CD4-positive, alpha-beta memory T cell (primary cell): ENCODE measurements at regions not wholly inside any gene's neighbourhood (a gene's known extent, or its start where the extent isn't known, plus 50 kb on each side); places are given as distances from the start of the nearest gene placed in this dataset.

Experiments used
- CTCF ChIA-PET: fragments of 350-600 bp; sonication (Branson Sonifier 250); formaldehyde crosslinking; loops from one replicate; lab custom pipeline; 2021; ENCODE audit warnings: inconsistent platforms; ENCODE audit not compliant: partially characterized antibody; lab: Charles Lee
- POLR2A ChIA-PET: fragments of 350-600 bp; sonication (Branson Sonifier 250); formaldehyde crosslinking; loops from one replicate; lab custom pipeline; 2021; ENCODE audit not compliant: partially characterized antibody; lab: Charles Lee
- DNase-seq, 5 donors: peaks; one replicate each; pipeline versions ENCODE4 v3.0.0 to v3.0.0-alpha.2; 2020 to 2022; ENCODE audit warnings: mixed read lengths in 1 of 5
- H3K27ac ChIP-seq: one replicate; pipeline ENCODE4 v1.7.0; 2013; ENCODE audit warnings: low read depth, low read length
- H3K27me3 ChIP-seq: 2 replicates; pipeline ENCODE4 v1.7.0; 2013; ENCODE audit warnings: mild to moderate bottlenecking, low read length, moderate library complexity; ENCODE audit not compliant: insufficient read depth
- H3K36me3 ChIP-seq: 2 replicates; pipeline ENCODE4 v1.7.0; 2013; ENCODE audit warnings: mild to moderate bottlenecking, low read length, moderate library complexity; ENCODE audit not compliant: insufficient read depth
- H3K4me1 ChIP-seq: 2 replicates; pipeline ENCODE4 v1.7.0; 2013; ENCODE audit warnings: mild to moderate bottlenecking, low read length, moderate library complexity; ENCODE audit not compliant: insufficient read depth
- H3K4me3 ChIP-seq, 2 donors: one replicate each; pipeline ENCODE4 v1.7.0; 2013; ENCODE audit warnings: low read length in 2 of 2, mild to moderate bottlenecking in 1 of 2
- H3K9me3 ChIP-seq, 2 donors: one replicate each; pipeline ENCODE4 v1.7.0; 2013; ENCODE audit warnings: low read length in 2 of 2, control low read depth in 1 of 2; ENCODE audit not compliant: control insufficient read depth in 1 of 2
- H3K27ac Mint-ChIP-seq, 7 donors: one replicate each; pipeline ENCODE4 v1.8.0; 2020 to 2021; ENCODE audit warnings: mixed read lengths in 7 of 7, mild to moderate bottlenecking in 6 of 7, inconsistent platforms in 3 of 7, moderate library complexity in 3 of 7
- H3K27me3 Mint-ChIP-seq, 2 donors: one replicate each; pipeline ENCODE4 v1.8.0; 2020 to 2021; ENCODE audit warnings: mixed read lengths in 2 of 2
- H3K36me3 Mint-ChIP-seq, 2 donors: one replicate each; pipeline ENCODE4 v1.8.0; 2020 to 2021; ENCODE audit warnings: mixed read lengths in 2 of 2, inconsistent platforms in 1 of 2, mild to moderate bottlenecking in 1 of 2
- H3K4me1 Mint-ChIP-seq, 4 donors: one replicate each; pipeline ENCODE4 v1.8.0; 2020 to 2021; ENCODE audit warnings: mixed read lengths in 4 of 4, mild to moderate bottlenecking in 1 of 4
- H3K4me3 Mint-ChIP-seq, 8 donors: one replicate each; pipeline ENCODE4 v1.8.0; 2020 to 2021; ENCODE audit warnings: mixed read lengths in 8 of 8, mild to moderate bottlenecking in 7 of 8, moderate library complexity in 6 of 8, inconsistent platforms in 3 of 8
- H3K9me3 Mint-ChIP-seq, 8 donors: one replicate each; pipeline ENCODE4 v1.8.0; 2020 to 2021; ENCODE audit warnings: mixed read lengths in 8 of 8, mild to moderate bottlenecking in 5 of 8, inconsistent platforms in 3 of 8, moderate library complexity in 1 of 8
- intact Hi-C: fragments of 100-400 bp; cut with micrococcal nuclease; formaldehyde crosslinking; loops from one replicate; pipeline ENCODE4 v1.15.1; 2023

DNA sequence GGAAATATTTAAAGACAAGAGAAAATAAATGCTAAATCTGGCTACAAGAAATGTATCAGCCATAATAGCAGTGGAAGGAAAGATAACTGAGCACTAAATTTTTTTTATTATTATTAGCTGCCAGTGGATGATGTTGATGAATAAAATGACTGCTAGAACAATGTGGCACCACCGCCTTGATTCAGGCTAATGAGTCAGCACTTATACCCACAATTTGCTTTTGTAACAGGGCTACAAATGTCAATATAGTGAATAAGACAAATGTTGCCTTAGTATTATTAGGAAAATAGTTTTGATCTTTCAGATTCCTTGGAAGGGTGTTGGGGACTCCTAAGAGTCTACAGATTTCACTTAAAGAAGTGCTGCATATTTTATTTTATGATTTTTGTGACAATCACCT lies 555.2 kb upstream of the GRAMD2B start:
- peaks cover 0 to 9% (median 3%) of the 10 kb centered on the region in 8 donors for H3K9me3 Mint-ChIP-seq
- H3K27ac Mint-ChIP-seq: no peak overlapping the region
- no peak for DNase-seq
- POLR2A ChIA-PET: no interaction called here
- Histone ChIP-seq H3K4me3 (no peak overlapping the region), H3K27me3 (no peaks in the 10 kb centered on the region), H3K9me3 (no peaks in the 10 kb centered on the region), H3K27ac (no peak overlapping the region), H3K4me1 (no peaks in the 10 kb centered on the region), H3K36me3 (no peaks in the 10 kb centered on the region)
- intact Hi-C loops: no loop called here
- no peaks in the 10 kb centered on the region for H3K36me3 Mint-ChIP-seq
- CTCF ChIA-PET: no interaction called here
- no peaks in the 10 kb centered on the region for H3K27me3 Mint-ChIP-seq
- no peak overlapping the region for H3K4me3 Mint-ChIP-seq
- no peaks in the 10 kb centered on the region for H3K4me1 Mint-ChIP-seq

DNA sequence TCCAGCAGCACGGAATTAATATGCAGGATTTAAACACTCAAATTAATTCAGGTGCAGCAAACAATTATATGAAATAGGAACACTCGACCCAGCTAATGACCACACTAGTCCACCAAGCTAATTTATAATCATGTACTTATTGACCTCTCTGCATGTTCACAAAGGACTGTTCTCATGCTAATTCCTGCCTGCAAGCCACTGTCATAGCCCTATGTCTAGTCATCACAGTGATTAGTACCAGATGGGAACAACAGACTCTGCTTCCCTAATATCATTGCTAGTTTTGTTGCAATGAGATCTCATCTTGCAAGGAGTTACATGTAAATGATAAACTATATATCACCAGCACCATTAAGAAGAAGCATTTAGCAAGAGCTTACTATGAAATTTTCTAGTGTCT lies 553.0 kb upstream of the GRAMD2B start:
- Mint-ChIP-seq H3K4me1 (no peaks in the 10 kb centered on the region), H3K27me3 (no peaks in the 10 kb centered on the region), H3K36me3 (no peaks in the 10 kb centered on the region), H3K27ac (no peak overlapping the region), H3K4me3 (no peak overlapping the region), H3K9me3 (peaks cover 3 to 18% (median 6%) of the 10 kb centered on the region in 8 donors)
- no peaks in the 10 kb centered on the region for H3K9me3 ChIP-seq
- no peaks in the 10 kb centered on the region for H3K36me3 ChIP-seq
- no peak overlapping the region for H3K27ac ChIP-seq
- no peak for DNase-seq
- H3K4me3 ChIP-seq: no peak overlapping the region
- H3K27me3 ChIP-seq: no peaks in the 10 kb centered on the region
- intact Hi-C loops: no loop called here
- H3K4me1 ChIP-seq: no peaks in the 10 kb centered on the region
- ChIA-PET CTCF (no interaction called here), POLR2A (no interaction called here)

DNA sequence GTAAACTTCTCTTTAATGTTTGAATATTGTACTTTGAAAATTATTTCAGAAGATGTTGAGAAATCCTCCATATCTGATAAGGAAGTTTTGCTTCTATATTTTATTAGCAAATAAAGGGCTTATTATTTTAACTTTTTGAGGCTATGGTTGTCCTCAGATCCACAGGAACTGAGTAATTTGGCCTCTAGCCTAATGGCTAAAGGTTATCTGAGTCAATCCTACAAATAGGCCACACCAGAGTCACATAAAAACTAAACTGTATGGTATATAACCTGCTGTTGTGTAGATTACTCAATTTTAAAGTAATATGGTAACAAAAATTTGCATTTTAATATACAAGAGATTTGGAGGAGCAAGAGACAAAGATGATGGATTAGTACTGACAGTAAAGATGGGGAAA lies 549.2 kb upstream of the GRAMD2B start:
- H3K4me3 Mint-ChIP-seq: no peak overlapping the region

DNA sequence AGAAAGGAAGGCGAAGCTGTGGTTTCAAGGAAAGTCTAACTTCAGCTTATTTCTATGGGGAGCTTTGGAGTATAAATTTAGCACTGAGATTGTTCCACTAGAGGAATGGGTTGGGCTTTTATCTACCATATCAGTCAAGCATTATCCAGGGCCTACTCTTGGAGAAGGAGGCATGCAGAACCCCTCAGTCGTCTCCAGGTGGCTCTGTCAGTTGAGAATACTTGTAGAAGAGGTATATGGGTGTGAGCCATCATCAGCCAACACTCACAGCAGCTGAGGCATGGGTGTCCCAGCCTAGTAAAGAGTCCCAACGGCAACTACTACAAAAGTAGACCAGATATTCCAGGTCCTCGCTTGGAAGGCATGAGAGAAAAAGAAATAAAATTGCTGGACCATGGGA lies 548.5 kb upstream of the GRAMD2B start:
- Histone ChIP-seq H3K4me3 (no peak overlapping the region), H3K27me3 (no peaks in the 10 kb centered on the region), H3K36me3 (no peaks in the 10 kb centered on the region), H3K4me1 (no peaks in the 10 kb centered on the region), H3K9me3 (no peaks in the 10 kb centered on the region), H3K27ac (no peak overlapping the region)
- intact Hi-C loops: no loop called here
- no peak overlapping the region for H3K4me3 Mint-ChIP-seq
- H3K27ac Mint-ChIP-seq: no peak overlapping the region
- H3K36me3 Mint-ChIP-seq: no peaks in the 10 kb centered on the region
- no peaks in the 10 kb centered on the region for H3K4me1 Mint-ChIP-seq
- H3K27me3 Mint-ChIP-seq: no peaks in the 10 kb centered on the region
- CTCF ChIA-PET: no interaction called here
- POLR2A ChIA-PET: no interaction called here
- DNase-seq: no peak
- peaks cover 3 to 16% (median 11%) of the 10 kb centered on the region in 8 donors for H3K9me3 Mint-ChIP-seq

More for the DNA sequence above, 549.2 kb upstream of the GRAMD2B start:
- CTCF ChIA-PET: no interaction called here
- POLR2A ChIA-PET: no interaction called here
- H3K9me3 ChIP-seq: no peaks in the 10 kb centered on the region
- Mint-ChIP-seq H3K27ac (no peak overlapping the region), H3K9me3 (peaks cover 3 to 14% (median 11%) of the 10 kb centered on the region in 8 donors), H3K36me3 (no peaks in the 10 kb centered on the region), H3K4me1 (no peaks in the 10 kb centered on the region), H3K27me3 (no peaks in the 10 kb centered on the region)
- H3K27me3 ChIP-seq: no peaks in the 10 kb centered on the region
- no peak overlapping the region for H3K27ac ChIP-seq
- DNase-seq: no peak
- H3K36me3 ChIP-seq: no peaks in the 10 kb centered on the region
- H3K4me1 ChIP-seq: no peaks in the 10 kb centered on the region
- intact Hi-C loops: no loop called here
- no peak overlapping the region for H3K4me3 ChIP-seq

DNA sequence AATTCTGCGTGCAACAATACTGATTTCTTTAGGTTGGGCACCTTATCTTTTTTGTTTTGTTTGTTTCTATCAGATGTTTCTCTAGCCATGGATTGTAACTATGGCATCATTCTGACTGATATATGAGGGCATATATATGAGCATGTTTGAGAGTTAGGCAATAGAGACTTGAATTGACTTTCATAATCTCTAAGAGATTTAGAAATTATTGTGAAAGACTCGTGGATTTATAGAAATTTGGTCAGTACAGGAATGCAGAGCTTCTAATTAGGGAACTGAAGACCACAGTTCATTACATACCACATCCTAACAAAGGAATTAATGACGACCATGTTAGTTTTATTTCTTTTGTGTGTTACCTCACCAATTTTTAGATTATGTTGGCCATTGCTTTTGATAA lies 546.0 kb upstream of the GRAMD2B start:
- intact Hi-C loops: no loop called here
- Mint-ChIP-seq H3K9me3 (peaks cover 0 to 21% (median 12%) of the 10 kb centered on the region in 8 donors), H3K4me3 (no peak overlapping the region), H3K4me1 (no peaks in the 10 kb centered on the region), H3K27me3 (no peaks in the 10 kb centered on the region), H3K27ac (no peak overlapping the region), H3K36me3 (no peaks in the 10 kb centered on the region)
- Histone ChIP-seq H3K9me3 (no peaks in the 10 kb centered on the region), H3K27me3 (no peaks in the 10 kb centered on the region), H3K4me3 (no peak overlapping the region), H3K36me3 (no peaks in the 10 kb centered on the region), H3K4me1 (no peaks in the 10 kb centered on the region), H3K27ac (no peak overlapping the region)
- CTCF ChIA-PET: no interaction called here
- no peak for DNase-seq
- POLR2A ChIA-PET: no interaction called here

DNA sequence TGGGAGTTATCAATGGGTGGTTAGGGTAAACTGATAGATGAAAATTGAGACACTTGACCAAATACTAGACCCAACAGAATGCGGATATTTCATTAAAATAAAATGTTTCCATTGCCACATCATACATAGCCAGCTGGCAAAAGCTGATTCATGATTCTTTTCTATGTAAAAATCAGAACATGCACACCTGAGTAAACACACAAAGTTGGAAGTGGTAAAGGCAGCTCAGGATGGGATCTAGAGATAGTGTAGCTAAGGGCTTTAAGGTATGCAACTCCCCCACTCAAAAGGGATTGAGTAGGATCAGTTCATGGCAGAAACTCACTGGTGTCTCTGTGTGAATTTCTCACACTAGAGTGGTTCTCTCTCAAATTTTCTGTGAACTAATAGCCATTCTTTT lies 541.1 kb upstream of the GRAMD2B start:
- ChIA-PET POLR2A (no interaction called here), CTCF (no interaction called here)
- Histone ChIP-seq H3K36me3 (no peaks in the 10 kb centered on the region), H3K4me1 (no peaks in the 10 kb centered on the region), H3K27me3 (no peaks in the 10 kb centered on the region), H3K27ac (no peak overlapping the region), H3K9me3 (no peaks in the 10 kb centered on the region), H3K4me3 (no peak overlapping the region)
- intact Hi-C loops: no loop called here
- H3K9me3 Mint-ChIP-seq: peaks cover 0 to 14% (median 3%) of the 10 kb centered on the region in 8 donors
- no peaks in the 10 kb centered on the region for H3K27me3 Mint-ChIP-seq
- no peaks in the 10 kb centered on the region for H3K36me3 Mint-ChIP-seq
- no peak overlapping the region for H3K27ac Mint-ChIP-seq
- H3K4me1 Mint-ChIP-seq: no peaks in the 10 kb centered on the region
- no peak for DNase-seq
- no peak overlapping the region for H3K4me3 Mint-ChIP-seq

DNA sequence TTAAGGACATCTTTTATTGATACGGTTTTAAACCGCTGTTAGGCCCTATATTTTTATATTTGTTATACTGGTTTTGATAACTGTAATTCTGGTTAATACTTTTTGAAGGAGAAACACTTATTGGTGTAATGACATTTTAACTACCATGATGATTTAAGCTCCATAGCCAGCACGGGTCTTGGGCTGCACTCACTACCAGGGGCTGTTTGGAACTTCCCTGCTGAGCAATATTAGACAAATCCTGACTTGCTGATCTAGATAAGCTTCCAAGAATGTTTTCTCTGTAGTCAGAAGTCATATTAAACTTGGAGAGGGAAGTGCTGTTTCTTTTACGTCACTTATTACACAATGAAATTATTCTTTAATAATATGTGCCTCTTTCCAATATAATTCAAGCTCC lies 540.0 kb upstream of the GRAMD2B start:
- Mint-ChIP-seq H3K4me1 (no peaks in the 10 kb centered on the region), H3K27me3 (no peaks in the 10 kb centered on the region), H3K27ac (no peak overlapping the region), H3K36me3 (no peaks in the 10 kb centered on the region), H3K4me3 (no peak overlapping the region), H3K9me3 (peaks cover 0 to 14% (median 2%) of the 10 kb centered on the region in 8 donors)
- Histone ChIP-seq H3K9me3 (no peaks in the 10 kb centered on the region), H3K27ac (no peak overlapping the region), H3K36me3 (no peaks in the 10 kb centered on the region), H3K27me3 (no peaks in the 10 kb centered on the region), H3K4me3 (no peak overlapping the region), H3K4me1 (no peaks in the 10 kb centered on the region)
- intact Hi-C loops: no loop called here
- ChIA-PET POLR2A (no interaction called here), CTCF (no interaction called here)
- no peak for DNase-seq

DNA sequence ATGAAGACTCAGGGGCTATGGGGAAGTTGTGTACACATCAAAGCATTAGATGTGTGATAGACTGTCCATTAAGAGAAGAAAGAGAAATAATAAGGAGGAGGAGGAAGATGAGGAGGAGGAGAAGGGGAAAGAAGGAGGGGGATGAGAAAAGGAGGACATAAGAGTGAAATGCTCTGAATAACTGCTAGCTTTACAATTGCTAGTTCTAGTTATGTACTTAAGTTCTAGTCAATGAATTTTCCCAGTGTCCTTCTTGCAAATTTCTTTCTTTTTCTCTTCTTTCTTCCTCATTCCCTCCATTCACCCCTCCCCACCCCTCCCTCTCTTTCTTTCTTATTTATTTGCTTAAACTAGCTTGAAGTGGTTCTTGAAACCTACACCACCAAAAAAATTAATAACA lies 534.9 kb upstream of the GRAMD2B start:
- no peaks in the 10 kb centered on the region for H3K27me3 ChIP-seq
- intact Hi-C loops: no loop called here
- no peak overlapping the region for H3K27ac Mint-ChIP-seq

More for the DNA sequence above, 534.9 kb upstream of the GRAMD2B start:
- DNase-seq: no peak
- CTCF ChIA-PET: no interaction called here
- Histone ChIP-seq H3K4me3 (no peak overlapping the region), H3K4me1 (no peaks in the 10 kb centered on the region), H3K9me3 (no peaks in the 10 kb centered on the region), H3K27ac (no peak overlapping the region), H3K36me3 (no peaks in the 10 kb centered on the region)
- H3K4me3 Mint-ChIP-seq: no peak overlapping the region
- POLR2A ChIA-PET: no interaction called here
- no peaks in the 10 kb centered on the region for H3K27me3 Mint-ChIP-seq
- H3K36me3 Mint-ChIP-seq: no peaks in the 10 kb centered on the region
- H3K9me3 Mint-ChIP-seq: peaks cover 0 to 12% (median 4%) of the 10 kb centered on the region in 8 donors
- no peaks in the 10 kb centered on the region for H3K4me1 Mint-ChIP-seq
